GM12864 (cell line): ENCODE measurements at regions not wholly inside any gene's neighbourhood (a gene's known extent, or its start where the extent isn't known, plus 50 kb on each side); places are given as distances from the start of the nearest gene placed in this dataset.
A peak's percentile ranks its signal among the peaks of the same experiment; 100 is the strongest.
"Not testable (repeated sequence)": the region's sequence is repeated elsewhere in the genome, so short reads cannot be mapped to it uniquely, and the experiment has no call there.

Source experiments
- DNase-seq: peaks from one replicate; pipeline ENCODE4 v3.0.0-alpha.2; 2011; ENCODE audit warnings: low read depth
- H3K4me3 ChIP-seq: 2 replicates; pipeline ENCODE4 v1.5.1; 2011; ENCODE audit warnings: mild to moderate bottlenecking, low read depth, low read length, control low read depth
- CTCF ChIP-seq: IDR thresholded peaks from 2 replicates; pipeline ENCODE4 v1.5.1; 2011; ENCODE audit warnings: low read depth, mild to moderate bottlenecking, moderate library complexity, low read length, control low read depth, inconsistent platforms; ENCODE audit errors: missing control alignments

GRCh38 chr9:33708441-33708840 lies 86.9 kb upstream of the PRSS3 start:
- H3K4me3 ChIP-seq, result no peak overlapping the region
- TF ChIP-seq CTCF, result no peak
- no peak for DNase-seq

GRCh38 chr9:33709269-33709668 lies 86.1 kb upstream of the PRSS3 start:
- no peak for DNase-seq
- no peak for TF ChIP-seq CTCF
- H3K4me3 ChIP-seq, result no peak overlapping the region

- H3K4me3 ChIP-seq, DNase-seq: not testable (repeated sequence)
Observed at GRCh38 chr9:33711418-33711817, 83.9 kb upstream of the PRSS3 start.

- TF ChIP-seq CTCF, result no peak
- no peak for DNase-seq
- no peak overlapping the region for H3K4me3 ChIP-seq
Observed at GRCh38 chr9:33714989-33715388, 80.4 kb upstream of the PRSS3 start.

GRCh38 chr9:33718987-33719386 lies 76.4 kb upstream of the PRSS3 start:
- TF ChIP-seq CTCF, result no peak

GRCh38 chr9:33719581-33720374 lies 75.6 kb upstream of the PRSS3 start:
- no peak for DNase-seq
- no peak overlapping the region for H3K4me3 ChIP-seq
- TF ChIP-seq CTCF, result peak; percentile 66

More at GRCh38 chr9:33718987-33719386, 76.4 kb upstream of the PRSS3 start:
- no peak for DNase-seq
- no peak overlapping the region for H3K4me3 ChIP-seq

- peak; percentile 48 for DNase-seq
- H3K4me3 ChIP-seq, result no peak overlapping the region
- TF ChIP-seq CTCF, result peak; percentile 100
Observed at GRCh38 chr9:33721674-33722358, 73.5 kb upstream of the PRSS3 start.
